ENCODE measurements at regions not wholly inside any gene's neighbourhood (a gene's known extent, or its start where the extent isn't known, plus 50 kb on each side); places are given as distances from the start of the nearest gene placed in this dataset.
"Not testable (repeated sequence)": the region's sequence is repeated elsewhere in the genome, so short reads cannot be mapped to it uniquely, and the experiment has no call there.

DNA sequence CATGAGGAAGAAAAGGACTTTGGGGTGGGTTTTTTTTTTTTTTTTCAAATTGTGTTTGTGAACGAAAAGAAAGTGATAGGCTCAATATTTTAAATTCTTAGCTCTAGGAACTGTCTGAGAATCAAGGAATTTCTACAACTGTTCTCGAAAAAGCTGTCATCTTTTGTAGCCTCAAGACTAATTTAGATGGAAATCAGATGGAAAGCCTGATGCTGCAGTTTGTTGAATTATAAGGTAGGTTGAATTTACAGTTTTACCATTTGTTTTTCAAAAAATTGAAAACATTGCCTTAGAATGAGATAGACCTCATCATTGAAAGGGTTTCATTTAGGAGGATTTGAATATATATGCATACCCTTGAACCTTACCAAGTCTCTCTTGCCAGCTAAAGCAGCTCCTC lies 109.3 kb upstream of the TRHDE start:
- no peak for DNase-seq (ENCODE audit: low spot score)

DNA sequence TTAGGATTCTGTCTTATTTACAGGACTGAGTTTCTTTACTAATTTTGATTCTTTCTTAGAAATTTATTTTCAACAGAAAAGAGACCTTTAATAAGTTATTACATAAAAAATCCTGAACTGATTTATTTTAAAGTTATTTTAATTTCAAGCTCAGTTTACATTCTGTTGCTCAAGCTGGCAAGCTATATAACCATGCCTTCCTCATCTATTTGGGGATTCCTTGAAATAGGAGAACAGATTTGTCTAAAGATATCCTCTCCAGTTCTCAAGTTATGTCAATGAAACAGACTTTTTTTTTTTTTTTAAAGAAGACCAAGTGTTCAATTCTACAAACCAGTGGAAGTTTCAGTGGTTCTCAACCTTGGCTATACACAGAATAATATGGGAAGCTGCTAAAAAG lies 103.3 kb upstream of the TRHDE start:
- DNase-seq (ENCODE audit: low spot score) = no peak

DNA sequence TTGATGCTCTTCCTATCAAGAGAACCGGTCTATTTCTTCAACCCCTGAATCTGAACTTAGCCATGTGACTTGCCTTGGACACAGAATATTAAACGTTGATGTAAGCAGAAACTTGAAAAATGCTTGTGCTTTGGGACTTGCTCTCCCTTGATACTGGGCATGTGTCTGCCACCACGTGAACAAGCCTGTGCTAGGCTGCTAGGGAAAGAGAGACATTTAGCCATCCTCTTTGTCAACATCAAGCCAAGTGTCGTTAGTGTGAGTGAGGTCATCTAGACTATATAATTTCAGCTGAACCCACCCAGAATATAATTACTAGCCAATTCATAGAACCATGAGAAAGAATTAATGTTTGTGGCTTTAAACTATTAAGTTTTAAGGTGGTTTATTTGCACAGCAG lies 98.2 kb upstream of the TRHDE start:
- DNase-seq (ENCODE audit: low spot score) = no peak

DNA sequence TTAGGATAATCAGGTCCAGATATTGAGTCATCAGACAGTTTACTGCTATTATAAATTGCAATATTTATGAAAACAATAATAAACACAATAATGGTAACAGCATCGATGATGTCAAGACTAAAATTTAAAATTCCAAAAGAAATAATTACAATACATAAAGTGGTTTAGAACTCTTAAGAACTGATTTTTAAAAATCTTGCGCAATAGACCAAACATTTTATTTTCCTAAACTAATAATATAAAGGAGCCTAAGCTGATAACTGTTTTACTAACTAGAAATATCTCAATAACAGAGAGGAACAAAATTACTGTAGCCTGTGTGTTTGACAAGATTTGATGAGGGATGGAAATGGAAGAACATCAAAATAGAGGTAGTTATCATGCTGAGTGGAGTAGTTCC lies 93.9 kb upstream of the TRHDE start:
- DNase-seq (ENCODE audit: low spot score) = no peak

GRCh38 chr12:72178871-72179270 lies 93.3 kb upstream of the TRHDE start:
- no peak for DNase-seq (ENCODE audit: low spot score)

- DNase-seq (ENCODE audit: low spot score) = no peak
Observed at GRCh38 chr12:72179841-72180240, 92.3 kb upstream of the TRHDE start.

- DNase-seq (ENCODE audit: low spot score) = not testable (repeated sequence)
Observed at GRCh38 chr12:72184971-72185533, 87.1 kb upstream of the TRHDE start.

DNA sequence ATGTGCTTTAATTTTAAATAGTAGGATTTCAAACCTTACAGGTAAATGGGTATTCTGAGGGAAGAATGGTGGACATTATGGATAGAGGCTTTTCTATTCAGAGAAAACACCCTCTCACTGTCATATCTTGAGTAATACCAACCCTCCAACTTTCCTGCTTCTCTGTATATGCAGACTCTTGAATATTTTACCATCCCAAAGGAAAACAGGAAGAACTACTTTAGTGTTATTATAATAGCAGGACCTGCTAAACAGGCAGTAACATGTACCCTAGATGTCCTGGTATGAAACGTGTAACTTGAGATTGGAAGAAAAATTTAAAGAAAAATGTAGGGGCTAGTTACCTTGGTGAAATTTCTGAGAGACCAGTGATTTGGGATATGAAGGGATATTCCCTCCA lies 82.9 kb upstream of the TRHDE start:
- no peak for DNase-seq (ENCODE audit: low spot score)

GRCh38 chr12:72191761-72192160 lies 80.4 kb upstream of the TRHDE start:
- no peak for DNase-seq (ENCODE audit: low spot score)

DNA sequence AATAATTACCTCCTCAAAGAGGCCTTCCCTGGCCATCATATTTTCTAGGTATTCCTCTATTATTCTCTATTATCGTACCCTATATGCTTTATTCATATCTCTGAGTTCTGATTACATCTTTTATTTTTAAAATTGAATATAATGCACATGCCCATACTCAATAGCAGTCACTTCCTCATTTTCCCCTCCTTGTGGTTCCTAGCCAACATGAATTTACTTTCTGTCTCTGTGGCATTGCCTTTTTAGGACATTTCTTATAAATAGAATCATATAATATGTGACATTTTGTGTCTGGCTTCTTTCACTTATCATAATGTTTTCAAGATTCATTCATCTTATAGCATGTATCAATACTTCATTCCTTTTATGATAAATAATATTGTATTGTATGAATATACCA lies 74.4 kb upstream of the TRHDE start:
- DNase-seq (ENCODE audit: low spot score) = no peak

GRCh38 chr12:72201457-72201856 lies 70.7 kb upstream of the TRHDE start:
- no peak for DNase-seq (ENCODE audit: low spot score)

GRCh38 chr12:72203764-72204335 lies 68.3 kb upstream of the TRHDE start:
- DNase-seq (ENCODE audit: low spot score) = no peak

GRCh38 chr12:72207079-72207478 lies 65.1 kb upstream of the TRHDE start:
- DNase-seq (ENCODE audit: low spot score) = no peak

GRCh38 chr12:72207486-72208409 lies 64.4 kb upstream of the TRHDE start:
- peak; percentile 72 for DNase-seq (ENCODE audit: low spot score)

DNA sequence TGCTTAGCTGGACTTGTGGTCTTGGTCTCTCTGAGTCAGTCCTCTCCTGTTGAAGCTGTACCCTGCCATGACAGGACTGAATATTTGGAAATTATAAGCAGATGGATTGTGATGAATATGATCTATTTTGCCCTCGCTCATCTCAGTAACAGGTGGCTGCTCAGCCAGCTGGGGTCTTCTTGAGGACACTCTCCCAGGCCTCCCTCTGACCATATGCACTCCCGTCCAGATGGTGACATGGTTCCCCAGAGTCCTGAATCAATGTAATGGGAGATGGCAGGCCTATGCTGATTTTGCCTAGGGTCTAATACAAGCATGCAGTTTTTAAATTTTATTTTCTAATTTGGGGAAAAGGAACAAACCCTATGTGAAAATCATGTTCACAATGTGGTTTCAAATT lies 63.1 kb upstream of the TRHDE start:
- DNase-seq (ENCODE audit: low spot score) = no peak

DNA sequence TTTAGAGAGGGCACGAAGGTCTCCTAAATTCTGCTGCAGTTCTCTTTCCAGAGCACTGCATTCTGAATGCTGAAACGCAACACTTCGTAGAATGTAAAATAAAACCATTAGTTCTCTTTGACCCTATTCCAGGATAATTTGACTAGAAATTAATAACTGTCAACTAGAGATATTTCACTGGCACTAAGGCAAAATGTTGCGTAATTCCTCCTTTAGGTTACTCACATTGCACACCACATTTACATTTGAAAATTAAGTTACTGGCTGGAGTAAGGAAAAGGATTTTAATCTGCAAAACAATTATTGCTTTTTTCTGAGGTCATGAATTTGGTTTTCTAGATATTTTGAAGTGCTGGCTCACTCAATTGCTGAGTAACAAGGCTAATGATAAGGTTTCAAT lies 58.0 kb upstream of the TRHDE start:
- DNase-seq (ENCODE audit: low spot score) = no peak

DNA sequence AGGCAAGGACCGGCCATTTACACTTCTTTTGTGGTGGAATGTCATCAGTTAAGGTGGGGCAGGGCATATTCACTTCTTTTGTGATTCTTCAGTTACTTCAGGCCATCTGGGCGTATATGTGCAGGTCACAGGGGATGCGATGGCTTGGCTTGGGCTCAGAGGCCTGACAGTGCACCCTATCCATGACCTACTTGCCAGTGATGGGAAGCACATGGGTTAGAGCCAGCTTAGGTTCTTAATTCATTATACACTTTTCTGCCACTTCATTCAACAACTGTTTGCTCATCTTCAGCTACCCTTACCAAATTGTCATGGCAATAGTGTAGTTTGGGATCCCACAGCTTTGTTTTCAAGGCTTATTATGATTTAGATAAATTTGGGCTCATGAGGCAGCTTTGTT lies 56.9 kb upstream of the TRHDE start:
- not testable (repeated sequence) for DNase-seq (ENCODE audit: low spot score)

DNA sequence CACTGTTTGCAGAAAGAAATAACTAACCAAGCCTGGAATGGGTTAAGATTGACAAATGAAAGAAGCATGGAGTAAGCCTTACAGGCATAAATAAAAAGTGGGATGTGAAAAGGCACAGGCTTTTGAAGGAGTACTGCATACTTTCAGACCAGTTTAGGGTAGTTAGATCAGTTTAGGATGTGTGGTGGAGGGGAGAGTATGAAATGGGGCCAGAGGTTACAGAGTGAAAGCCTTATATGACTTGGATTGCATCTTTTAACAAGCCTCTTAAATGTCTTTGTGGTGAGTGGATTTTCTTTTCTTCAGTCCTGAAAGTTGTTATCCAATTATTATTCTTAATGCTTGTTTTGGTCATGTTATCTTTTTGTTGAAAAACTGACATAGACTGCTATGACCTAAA lies 52.2 kb upstream of the TRHDE start:
- no peak for DNase-seq (ENCODE audit: low spot score)

Measured in globus pallidus (tissue), 1 donor.